H1 (cell line): ENCODE measurements at regions not wholly inside any gene's neighbourhood (a gene's known extent, or its start where the extent isn't known, plus 50 kb on each side); places are given as distances from the start of the nearest gene placed in this dataset.

Experiments used
- CTCF ChIA-PET: fragments of 300-600 bp; sonication (Branson Sonifier 250); formaldehyde crosslinking; loops from one replicate; lab custom pipeline; 2021; ENCODE audit not compliant: partially characterized antibody; lab: Charles Lee
- POLR2A ChIA-PET: fragments of 300-600 bp; sonication (Branson Sonifier 250); formaldehyde crosslinking; loops from one replicate; lab custom pipeline; 2021; ENCODE audit warnings: inconsistent platforms; ENCODE audit not compliant: partially characterized antibody; lab: Charles Lee
- DNase-seq, 2 experiments: peaks; one replicate each; pipeline versions ENCODE4 v3.0.0 to v3.0.0-alpha.2; 2010 to 2022; ENCODE audit warnings: low spot score in 2 of 2, low read depth in 1 of 2, mixed read lengths in 1 of 2
- FAIRE-seq: peaks from 2 replicates; lab custom pipeline; 2011; peaks lifted over from hg19 to GRCh38; lab: Jason Lieb, UNC
- H2AFZ ChIP-seq: 2 replicates; pipeline ENCODE4 v1.8.1; 2012; ENCODE audit warnings: low read length, inconsistent platforms
- H2AK5ac ChIP-seq: 2 replicates; pipeline ENCODE4 v1.6.1; 2013; ENCODE audit warnings: low read depth, low read length
- H2BK120ac ChIP-seq: replicated peaks from 2 replicates; pipeline ENCODE3; 2013; ENCODE audit warnings: low read depth, low read length, inconsistent platforms
- H2BK12ac ChIP-seq: 2 replicates; pipeline ENCODE4 v1.6.1; 2013; ENCODE audit warnings: low read depth, low read length
- H2BK15ac ChIP-seq: 2 replicates; pipeline ENCODE4 v1.6.1; 2013; ENCODE audit warnings: low read length
- H2BK20ac ChIP-seq: 2 replicates; pipeline ENCODE4 v1.6.1; 2013; ENCODE audit warnings: low read length
- H2BK5ac ChIP-seq: 2 replicates; pipeline ENCODE4 v1.6.1; 2013; ENCODE audit warnings: low read depth, low read length
- H3K14ac ChIP-seq: 2 replicates; pipeline ENCODE4 v1.6.1; 2013; ENCODE audit warnings: inconsistent platforms; ENCODE audit not compliant: insufficient read length
- H3K18ac ChIP-seq: 2 replicates; pipeline ENCODE4 v1.6.1; 2013; ENCODE audit warnings: low read length; ENCODE audit errors: extremely low read depth
- H3K23ac ChIP-seq: 2 replicates; pipeline ENCODE4 v1.6.1; 2013; ENCODE audit warnings: inconsistent platforms; ENCODE audit not compliant: insufficient read length
- H3K23me2 ChIP-seq: 2 replicates; pipeline ENCODE4 v1.6.1; 2013; ENCODE audit warnings: low read depth, low read length
- H3K27ac ChIP-seq: 2 replicates; pipeline ENCODE4 v1.6.1; 2011; ENCODE audit warnings: low read depth, low read length, inconsistent platforms
- H3K27me3 ChIP-seq, 4 experiments: replicated peaks in 1 of 4; 1 replicate in 1 of 4; 2 replicates in 3 of 4; pipeline versions ENCODE4 v1.6.1 to v1.8.1; 2011 to 2013; ENCODE audit warnings: low read length in 3 of 4, mild to moderate bottlenecking in 3 of 4, inconsistent platforms in 2 of 4, mixed read lengths in 2 of 4, moderate library complexity in 1 of 4; ENCODE audit not compliant: control insufficient read depth in 3 of 4, insufficient read depth in 3 of 4; ENCODE audit errors: extremely low read depth in 1 of 4
- H3K36me3 ChIP-seq, 4 experiments: 2 replicates each; pipeline versions ENCODE4 v1.6.1 to v1.8.1; 2011 to 2013; ENCODE audit warnings: mild to moderate bottlenecking in 4 of 4, low read length in 3 of 4, moderate library complexity in 2 of 4, control low read depth in 1 of 4, inconsistent platforms in 1 of 4; ENCODE audit not compliant: insufficient read depth in 4 of 4, control insufficient read depth in 2 of 4
- H3K4ac ChIP-seq: replicated peaks from 2 replicates; pipeline ENCODE3; 2013; ENCODE audit warnings: low read length, low read depth, mixed read lengths, inconsistent platforms; ENCODE audit not compliant: insufficient read length
- H3K4me1 ChIP-seq, 4 experiments: replicated peaks in 1 of 4; 1 replicate in 1 of 4; 2 replicates in 3 of 4; pipeline versions ENCODE4 v1.6.1 to v1.8.1; 2011 to 2013; ENCODE audit warnings: low read length in 3 of 4, inconsistent platforms in 2 of 4, mixed read lengths in 1 of 4; ENCODE audit not compliant: insufficient read depth in 4 of 4, control insufficient read depth in 3 of 4
- H3K4me2 ChIP-seq, 2 experiments: 2 replicates each; pipeline versions ENCODE4 v1.6.1 to v1.8.1; 2011 to 2013; ENCODE audit warnings: low read depth in 2 of 2, low read length in 2 of 2, control low read depth in 1 of 2, inconsistent platforms in 1 of 2, mild to moderate bottlenecking in 1 of 2; ENCODE audit not compliant: insufficient read depth in 1 of 2
- H3K4me3 ChIP-seq, 4 experiments: fragments of 200-600, 300-600 bp in 1 of 4; sonication (generic), shearing (Covaris generic), sonication (Bioruptor Twin) in 1 of 4; 2 replicates each; pipeline versions ENCODE4 v1.5.1 to v1.8.1; 2011 to 2016; ENCODE audit warnings: low read length in 4 of 4, low read depth in 3 of 4, control low read depth in 2 of 4, inconsistent platforms in 2 of 4, mild to moderate bottlenecking in 2 of 4, mixed read lengths in 1 of 4, moderate library complexity in 1 of 4; ENCODE audit not compliant: insufficient read depth in 2 of 4; ENCODE audit errors: extremely low read depth in 1 of 4
- H3K56ac ChIP-seq: replicated peaks from 2 replicates; pipeline ENCODE3; 2013; ENCODE audit warnings: low read depth, mild to moderate bottlenecking, mixed read lengths, low read length, inconsistent platforms; ENCODE audit not compliant: insufficient read length
- H3K79me1 ChIP-seq: 2 replicates; pipeline ENCODE4 v1.6.1; 2013; ENCODE audit warnings: low read depth, low read length, control low read depth
- H3K79me2 ChIP-seq, 2 experiments: 2 replicates each; pipeline versions ENCODE4 v1.6.1 to v1.8.1; 2012 to 2013; ENCODE audit warnings: low read length in 2 of 2, mild to moderate bottlenecking in 2 of 2, inconsistent platforms in 1 of 2; ENCODE audit not compliant: insufficient read depth in 2 of 2, control insufficient read depth in 1 of 2
- H3K9ac ChIP-seq, 4 experiments: replicated peaks in 1 of 4; 1 replicate in 1 of 4; 2 replicates in 3 of 4; pipeline versions ENCODE4 v1.6.1 to v1.8.1; 2011 to 2013; ENCODE audit warnings: low read depth in 3 of 4, low read length in 3 of 4, control low read depth in 2 of 4, mild to moderate bottlenecking in 2 of 4, moderate library complexity in 2 of 4, inconsistent platforms in 1 of 4; ENCODE audit errors: extremely low read depth in 1 of 4
- H3K9me3 ChIP-seq, 2 experiments: 2 replicates each; pipeline versions ENCODE4 v1.6.1 to v1.8.1; 2012 to 2013; ENCODE audit warnings: mild to moderate bottlenecking in 2 of 2, moderate library complexity in 2 of 2, control low read depth in 1 of 2, inconsistent platforms in 1 of 2, low read depth in 1 of 2, low read length in 1 of 2, mixed read lengths in 1 of 2; ENCODE audit not compliant: insufficient read depth in 2 of 2
- H4K20me1 ChIP-seq, 2 experiments: replicated peaks in 1 of 2; 2 replicates each; pipeline versions ENCODE3 to v1.8.1; 2011 to 2013; ENCODE audit warnings: inconsistent platforms in 2 of 2, low read length in 2 of 2, mild to moderate bottlenecking in 1 of 2; ENCODE audit not compliant: insufficient read depth in 2 of 2, control insufficient read depth in 1 of 2
- H4K5ac ChIP-seq: 2 replicates; pipeline ENCODE4 v1.6.1; 2013; ENCODE audit warnings: low read length, low read depth, mixed read lengths, inconsistent platforms; ENCODE audit not compliant: insufficient read length
- H4K8ac ChIP-seq: 2 replicates; pipeline ENCODE4 v1.8.0; 2013; ENCODE audit warnings: mild to moderate bottlenecking, moderate library complexity, low read length, inconsistent platforms; ENCODE audit not compliant: insufficient read depth; ENCODE audit errors: extremely low read depth
- H4K91ac ChIP-seq: replicated peaks from 2 replicates; pipeline ENCODE3; 2013; ENCODE audit warnings: low read length, mixed read lengths, inconsistent platforms; ENCODE audit not compliant: insufficient read length
- MAFK ChIP-seq: IDR thresholded peaks from 2 replicates; pipeline ENCODE4 v1.6.1; 2012; ENCODE audit warnings: low read depth, mild to moderate bottlenecking, improper control_type of control experiment, low read length
- NRF1 ChIP-seq: IDR thresholded peaks from 2 replicates; pipeline ENCODE4 v1.6.1; 2011; ENCODE audit warnings: mild to moderate bottlenecking, low read depth, low read length, improper control_type of control experiment
- SP1 ChIP-seq: IDR thresholded peaks from 2 replicates; pipeline ENCODE4 v1.6.1; 2011; ENCODE audit warnings: low read depth, low read length
- TEAD4 ChIP-seq: IDR thresholded peaks from 2 replicates; pipeline ENCODE4 v1.6.1; 2012; ENCODE audit warnings: low read depth, low read length, inconsistent platforms, mixed read lengths
- WGBS, 2 experiments: shearing (Covaris generic) in 1 of 2; methylation state at CpG; one replicate each; pipeline versions ENCODE4 v1.1.6 to v1.1.7; 2013 to 2015; ENCODE audit warnings: low lambda C conversion rate in 2 of 2, mixed read lengths in 2 of 2, inconsistent platforms in 1 of 2, low coverage in 1 of 2, missing lambda C conversion rate in 1 of 2; ENCODE audit not compliant: insufficient replicate concordance in 2 of 2, insufficient coverage in 1 of 2, insufficient read length in 1 of 2; ENCODE audit errors: extremely low coverage in 1 of 2, missing lambda C conversion rate in 1 of 2; 5-methylcytosine and 5-hydroxymethylcytosine counted together

DNA sequence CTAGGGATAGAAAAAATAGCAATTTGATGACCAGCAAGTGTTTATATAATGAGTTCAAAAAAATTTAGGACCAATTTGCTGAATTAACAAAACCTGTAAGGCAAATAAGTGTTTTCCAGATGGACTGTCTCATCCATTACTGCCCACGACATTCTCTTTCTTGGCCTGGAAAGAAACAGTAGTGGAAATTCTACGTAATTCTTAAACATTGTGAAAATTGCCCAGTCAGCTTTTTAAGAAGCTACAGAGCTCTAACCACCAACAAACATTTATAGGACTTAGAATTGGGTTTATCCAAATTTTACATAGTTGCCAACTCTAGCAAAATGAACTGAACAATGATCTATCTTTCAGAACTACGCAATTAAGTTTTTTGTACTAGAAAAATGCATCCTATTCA is 227.7 kb upstream of the PEX5L start:
- no peaks in the 10 kb centered on the region for H3K23me2 ChIP-seq
- no peak overlapping the region for H4K8ac ChIP-seq
- H2BK12ac ChIP-seq = no peak overlapping the region
- H3K4me2 ChIP-seq = no peak overlapping the region
- H3K23ac ChIP-seq = no peak overlapping the region
- H2BK5ac ChIP-seq = no peak overlapping the region
- DNase-seq (no peak), FAIRE-seq (no peak)
- H3K27me3 ChIP-seq = no peaks in the 10 kb centered on the region
- no peaks in the 10 kb centered on the region; a peak in 1 of 4 replicates for H3K9me3 ChIP-seq
- H2BK20ac ChIP-seq = no peak overlapping the region
- H4K5ac ChIP-seq = no peak overlapping the region
- TF ChIP-seq SP1 = no peak
- TF ChIP-seq NRF1 = no peak
- no peak for TF ChIP-seq TEAD4
- peak; percentile 92 for TF ChIP-seq MAFK
- POLR2A ChIA-PET = no interaction called here
- H3K56ac ChIP-seq = no peak overlapping the region
- H3K79me2 ChIP-seq = no peaks in the 10 kb centered on the region
- no peaks in the 10 kb centered on the region for H4K20me1 ChIP-seq
- WGBS, 2 experiments = 93% methylated on average over 3 of the region's 3 CpGs; no CpG with 5 or more reads in 1 of the 2 experiments
- H2AK5ac ChIP-seq = no peak overlapping the region
- CTCF ChIA-PET = no interaction called here
- H3K4me1 ChIP-seq = no peaks in the 10 kb centered on the region
- H2AFZ ChIP-seq = no peak overlapping the region
- H2BK120ac ChIP-seq = no peak overlapping the region
- H4K91ac ChIP-seq = no peak overlapping the region
- no peaks in the 10 kb centered on the region for H3K36me3 ChIP-seq
- no peak overlapping the region for H3K18ac ChIP-seq
- no peak overlapping the region for H2BK15ac ChIP-seq
- no peak overlapping the region for H3K27ac ChIP-seq
- no peak overlapping the region for H3K14ac ChIP-seq
- no peak overlapping the region for H3K4ac ChIP-seq
- H3K9ac ChIP-seq = no peak overlapping the region
- no peaks in the 10 kb centered on the region for H3K79me1 ChIP-seq
- H3K4me3 ChIP-seq = no peak overlapping the region
